HG02938 (cell line): ENCODE measurements at regions not wholly inside any gene's neighbourhood (a gene's known extent, or its start where the extent isn't known, plus 50 kb on each side); places are given as distances from the start of the nearest gene placed in this dataset.
"Not testable (repeated sequence)": the region's sequence is repeated elsewhere in the genome, so short reads cannot be mapped to it uniquely, and the experiment has no call there.

ENCODE experiments used
- ATAC-seq: cut with Tn5 transposase; IDR thresholded peaks from one replicate; pipeline ENCODE4 v1.9.1; 2021; ENCODE audit warnings: mild to moderate bottlenecking, moderate library complexity; ENCODE audit not compliant: unreplicated experiment

- ATAC-seq, result no peak
Measured at GRCh38 chr4:79266136-79266535, 59.7 kb downstream of the NAA11 start.

- ATAC-seq, result no peak
Measured at GRCh38 chr4:79259242-79259641, 66.6 kb downstream of the NAA11 start.

GRCh38 chr4:79258614-79259176 lies 67.2 kb downstream of the NAA11 start:
- ATAC-seq, result no peak

- ATAC-seq, result no peak
Measured at GRCh38 chr4:79257953-79258613, 67.8 kb downstream of the NAA11 start.

- no peak for ATAC-seq
Measured at GRCh38 chr4:79255793-79256192, 70.1 kb downstream of the NAA11 start.

GRCh38 chr4:79253924-79254323 lies 71.9 kb downstream of the NAA11 start:
- no peak for ATAC-seq

GRCh38 chr4:79253168-79253567 lies 72.7 kb downstream of the NAA11 start:
- no peak for ATAC-seq

- no peak for ATAC-seq
Measured at GRCh38 chr4:79250887-79251286, 75.0 kb downstream of the NAA11 start.

- ATAC-seq, result no peak
Measured at GRCh38 chr4:79249881-79250503, 75.9 kb downstream of the NAA11 start.

- ATAC-seq, result no peak
Measured at GRCh38 chr4:79248610-79249009, 77.3 kb downstream of the NAA11 start.

- ATAC-seq, result no peak
Measured at GRCh38 chr4:79247695-79248394, 78.0 kb downstream of the NAA11 start.

- not testable (repeated sequence) for ATAC-seq
Measured at GRCh38 chr4:79245200-79245940, 80.5 kb downstream of the NAA11 start.

GRCh38 chr4:79241846-79242245 lies 84.0 kb downstream of the NAA11 start:
- ATAC-seq, result no peak

- no peak for ATAC-seq
Measured at GRCh38 chr4:79237851-79238250, 88.0 kb downstream of the NAA11 start.

- no peak for ATAC-seq
Measured at GRCh38 chr4:79236785-79237184, 89.1 kb downstream of the NAA11 start.

- no peak for ATAC-seq
Measured at GRCh38 chr4:79235095-79235494, 90.8 kb downstream of the NAA11 start.

- ATAC-seq, result no peak
Measured at GRCh38 chr4:79233820-79234219, 92.0 kb downstream of the NAA11 start.

GRCh38 chr4:79232540-79232939 lies 93.3 kb downstream of the NAA11 start:
- no peak for ATAC-seq

GRCh38 chr4:79227860-79228259 lies 98.0 kb downstream of the NAA11 start:
- no peak for ATAC-seq

- no peak for ATAC-seq
Measured at GRCh38 chr4:79225360-79225759, 100.5 kb downstream of the NAA11 start.

- ATAC-seq, result no peak
Measured at GRCh38 chr4:79224777-79225104, 101.1 kb downstream of the NAA11 start.
